Endothelial cell of umbilical vein (primary cell): ENCODE measurements at regions not wholly inside any gene's neighbourhood (a gene's known extent, or its start where the extent isn't known, plus 50 kb on each side); places are given as distances from the start of the nearest gene placed in this dataset.

ENCODE experiments used
- BruUV-seq: library from RNA; stranded (reverse); fragments of 400-500 nt; replicated peaks from 2 replicates; lab custom pipeline; 2021; lab: Mats Ljungman, UMichigan
- CTCF ChIA-PET: fragments of 300-600, 350-600 bp; sonication (Branson Sonifier 250); formaldehyde crosslinking; loops from one replicate; lab custom pipeline; 2021; ENCODE audit warnings: antibody characterized with exemption, inconsistent platforms; lab: Charles Lee
- POLR2A ChIA-PET: fragments of 300-600, 350-600 bp; sonication (Branson Sonifier 250); formaldehyde crosslinking; loops from one replicate; lab custom pipeline; 2021; ENCODE audit warnings: antibody characterized with exemption, inconsistent platforms; lab: Charles Lee
- DNase-seq: peaks from one replicate; pipeline ENCODE4 v3.0.0-alpha.2; 2011; ENCODE audit warnings: low read depth, low spot score
- FAIRE-seq: peaks from 2 replicates; lab custom pipeline; 2011; peaks lifted over from hg19 to GRCh38; lab: Jason Lieb, UNC
- H2AFZ ChIP-seq: 2 replicates; pipeline ENCODE4 v1.6.0; 2012; ENCODE audit warnings: low read depth, low read length, control low read depth, inconsistent platforms
- H3K27ac ChIP-seq: 2 replicates; pipeline ENCODE4 v1.5.1; 2011; ENCODE audit warnings: low read depth, mild to moderate bottlenecking, control low read depth, low read length, moderate library complexity; ENCODE audit not compliant: insufficient read depth
- H3K27me3 ChIP-seq, 2 experiments: 2 replicates each; pipeline versions ENCODE4 v1.6.0 to v1.6.1; 2011; ENCODE audit warnings: low read length in 2 of 2, mixed read lengths in 1 of 2; ENCODE audit not compliant: control insufficient read depth in 2 of 2, insufficient read depth in 2 of 2
- H3K36me3 ChIP-seq, 2 experiments: 2 replicates in 1 of 2; 3 replicates in 1 of 2; pipeline ENCODE4 v1.5.1; 2011; ENCODE audit warnings: low read length in 2 of 2, mild to moderate bottlenecking in 1 of 2, moderate library complexity in 1 of 2; ENCODE audit not compliant: control insufficient read depth in 2 of 2, insufficient read depth in 2 of 2; ENCODE audit errors: extremely low read depth in 1 of 2
- H3K4me1 ChIP-seq: 3 replicates; pipeline ENCODE4 v1.5.1; 2011; ENCODE audit warnings: mild to moderate bottlenecking, low read length; ENCODE audit not compliant: control insufficient read depth, insufficient read depth; ENCODE audit errors: extremely low read depth
- H3K4me2 ChIP-seq: 2 replicates; pipeline ENCODE4 v1.6.1; 2011; ENCODE audit warnings: low read length, control low read depth, mixed read lengths; ENCODE audit not compliant: insufficient read depth
- H3K4me3 ChIP-seq, 3 experiments: fragments of 200-600 bp in 1 of 3; sonication (generic), shearing (Covaris generic) in 1 of 3; replicated peaks in 1 of 3; 2 replicates each; pipeline ENCODE4 v1.5.1; 2011 to 2016; ENCODE audit warnings: control low read depth in 3 of 3, low read length in 3 of 3, mild to moderate bottlenecking in 2 of 3, inconsistent platforms in 1 of 3, low read depth in 1 of 3, moderate library complexity in 1 of 3; ENCODE audit not compliant: insufficient read depth in 1 of 3
- H3K79me2 ChIP-seq: 2 replicates; pipeline ENCODE4 v1.6.0; 2012; ENCODE audit warnings: low read length, inconsistent platforms; ENCODE audit not compliant: control insufficient read depth, insufficient read depth
- H3K9ac ChIP-seq: replicated peaks from 2 replicates; pipeline ENCODE3; 2011; ENCODE audit warnings: low read length, control low read depth; ENCODE audit not compliant: insufficient read depth; ENCODE audit errors: extremely low read depth
- H3K9me1 ChIP-seq: replicated peaks from 3 replicates; pipeline ENCODE4 v1.6.0; 2011; ENCODE audit warnings: mild to moderate bottlenecking, low read length; ENCODE audit not compliant: control insufficient read depth, insufficient read depth; ENCODE audit errors: extremely low read depth
- H3K9me3 ChIP-seq: replicated peaks from 2 replicates; pipeline ENCODE4 v1.5.1; 2012; ENCODE audit warnings: low read length, inconsistent platforms; ENCODE audit not compliant: control insufficient read depth, insufficient read depth
- H4K20me1 ChIP-seq: replicated peaks from 2 replicates; pipeline ENCODE3; 2011; ENCODE audit warnings: mild to moderate bottlenecking, low read length; ENCODE audit not compliant: control insufficient read depth, insufficient read depth; ENCODE audit errors: extremely low read depth
- EZH2 ChIP-seq: IDR thresholded peaks from 2 replicates; pipeline ENCODE4 v1.6.1; 2012; ENCODE audit warnings: borderline replicate concordance, low read depth, mild to moderate bottlenecking, moderate library complexity, low read length, inconsistent platforms; ENCODE audit not compliant: severe bottlenecking
- GATA2 ChIP-seq: IDR thresholded peaks from 2 replicates; pipeline ENCODE4 v1.7.0; 2011; ENCODE audit warnings: low read depth, mild to moderate bottlenecking, moderate library complexity, mixed read lengths, low read length; ENCODE audit not compliant: insufficient read length, insufficient read depth
- POLR2A ChIP-seq: IDR thresholded peaks from 2 replicates; pipeline ENCODE4 v1.6.1; 2012; ENCODE audit warnings: low read depth, mild to moderate bottlenecking, control low read depth, low read length
- dilution Hi-C: fragments of 300-500 bp; cut with MboI; formaldehyde crosslinking; loops from one replicate; pipeline ENCODE4 v1.15.0; 2019; ENCODE audit warnings: low sequenced_read_pairs; ENCODE audit not compliant: extremely low pct_ligation_motif_present
- intact Hi-C: fragments of 100-400 bp; cut with micrococcal nuclease; formaldehyde crosslinking; loops from one replicate; pipeline ENCODE4 v1.10.0; 2022
- TF ChIP-seq, protein P1 (sequence below), 2 donors: IDR thresholded peaks; 1 replicate in 1 of 2; 2 replicates in 1 of 2; pipeline ENCODE4 v1.5.1; 2011; ENCODE audit warnings: low read length in 2 of 2, mild to moderate bottlenecking in 2 of 2, moderate library complexity in 2 of 2, control low read depth in 1 of 2, inconsistent platforms in 1 of 2, low read depth in 1 of 2; ENCODE audit not compliant: insufficient read depth in 1 of 2; ENCODE audit errors: extremely low read depth in 1 of 2

DNA sequence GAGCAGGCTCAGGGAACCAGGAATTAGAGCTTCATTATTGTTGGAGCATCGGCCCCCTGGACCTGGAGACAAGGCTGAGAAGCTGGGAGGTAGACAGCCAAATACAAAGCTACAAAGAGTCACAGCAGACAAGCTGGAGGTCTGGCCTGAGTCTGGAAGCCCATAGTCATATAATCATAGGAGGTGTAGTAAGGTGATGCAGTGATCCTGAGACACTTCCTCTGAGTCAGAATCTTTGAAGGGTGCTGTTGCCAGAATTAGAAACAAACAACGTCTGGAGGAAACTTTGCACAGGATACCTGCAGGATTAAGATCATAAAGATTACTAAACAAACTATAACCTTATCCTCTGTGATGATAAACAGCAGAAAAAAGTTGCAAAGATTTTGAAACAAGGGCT lies 213.8 kb downstream of the DSC3 start:
- dilution Hi-C loops = no loop called here

DNA sequence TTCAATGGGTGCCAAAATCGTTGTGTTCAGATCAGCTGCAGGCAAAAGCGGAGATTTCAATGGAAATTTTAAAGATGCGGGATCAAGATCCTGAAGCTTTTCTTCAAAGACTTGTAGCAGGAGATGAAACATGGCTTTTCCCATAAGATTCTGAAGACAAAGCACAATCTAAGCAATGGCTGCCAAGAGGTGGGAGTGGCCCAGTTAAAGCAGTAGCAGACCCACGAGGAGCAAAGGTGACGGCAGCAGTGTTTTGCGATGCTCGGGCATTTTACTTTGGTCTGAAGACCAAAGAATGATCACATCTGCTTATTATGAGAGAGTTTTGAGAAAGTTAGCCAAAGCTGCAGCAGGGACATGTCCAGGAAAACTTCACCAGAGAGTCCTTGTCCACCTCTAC lies 222.9 kb downstream of the DSC3 start:
- Histone ChIP-seq H2AFZ (no peak overlapping the region), H3K36me3 (no peaks in the 10 kb centered on the region), H3K27ac (no peak overlapping the region), H3K9ac (no peak overlapping the region), H4K20me1 (no peaks in the 10 kb centered on the region), H3K4me3 (no peak overlapping the region), H3K9me1 (no peaks in the 10 kb centered on the region), H3K9me3 (peaks cover 2% of the 10 kb centered on the region), H3K27me3 (no peaks in the 10 kb centered on the region), H3K4me2 (no peak overlapping the region), H3K4me1 (no peaks in the 10 kb centered on the region), H3K79me2 (no peaks in the 10 kb centered on the region)
- POLR2A ChIA-PET = no interaction called here
- dilution Hi-C loops = no loop called here
- no TSS peak for BruUV-seq
- DNase-seq (no peak), FAIRE-seq (no peak)
- CTCF ChIA-PET = no interaction called here
- intact Hi-C loops = no loop called here
- TF ChIP-seq EZH2 (no peak), POLR2A (no peak)

More for the DNA sequence above, 213.8 kb downstream of the DSC3 start:
- CTCF ChIA-PET = no interaction called here
- no peaks in the 10 kb centered on the region for H3K9me1 ChIP-seq
- DNase-seq (no peak), FAIRE-seq (no peak)
- intact Hi-C loops = no loop called here
- H3K9ac ChIP-seq = no peak overlapping the region
- POLR2A ChIA-PET = no interaction called here
- H3K4me3 ChIP-seq = no peak overlapping the region
- BruUV-seq = no TSS peak
- no peaks in the 10 kb centered on the region for H3K36me3 ChIP-seq
- H3K4me2 ChIP-seq = no peak overlapping the region
- H4K20me1 ChIP-seq = no peaks in the 10 kb centered on the region
- H3K9me3 ChIP-seq = no peaks in the 10 kb centered on the region
- H3K79me2 ChIP-seq = no peaks in the 10 kb centered on the region
- no peaks in the 10 kb centered on the region for H3K4me1 ChIP-seq
- no peak overlapping the region for H2AFZ ChIP-seq
- H3K27ac ChIP-seq = no peak overlapping the region
- TF ChIP-seq, protein P1, sequence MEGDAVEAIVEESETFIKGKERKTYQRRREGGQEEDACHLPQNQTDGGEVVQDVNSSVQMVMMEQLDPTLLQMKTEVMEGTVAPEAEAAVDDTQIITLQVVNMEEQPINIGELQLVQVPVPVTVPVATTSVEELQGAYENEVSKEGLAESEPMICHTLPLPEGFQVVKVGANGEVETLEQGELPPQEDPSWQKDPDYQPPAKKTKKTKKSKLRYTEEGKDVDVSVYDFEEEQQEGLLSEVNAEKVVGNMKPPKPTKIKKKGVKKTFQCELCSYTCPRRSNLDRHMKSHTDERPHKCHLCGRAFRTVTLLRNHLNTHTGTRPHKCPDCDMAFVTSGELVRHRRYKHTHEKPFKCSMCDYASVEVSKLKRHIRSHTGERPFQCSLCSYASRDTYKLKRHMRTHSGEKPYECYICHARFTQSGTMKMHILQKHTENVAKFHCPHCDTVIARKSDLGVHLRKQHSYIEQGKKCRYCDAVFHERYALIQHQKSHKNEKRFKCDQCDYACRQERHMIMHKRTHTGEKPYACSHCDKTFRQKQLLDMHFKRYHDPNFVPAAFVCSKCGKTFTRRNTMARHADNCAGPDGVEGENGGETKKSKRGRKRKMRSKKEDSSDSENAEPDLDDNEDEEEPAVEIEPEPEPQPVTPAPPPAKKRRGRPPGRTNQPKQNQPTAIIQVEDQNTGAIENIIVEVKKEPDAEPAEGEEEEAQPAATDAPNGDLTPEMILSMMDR (IDR thresholded peaks at IDR 0.05; ENCODE audit: extremely low read depth in 1 of 2, insufficient read depth in 1 of 2, low read depth in 1 of 2, low read length in 2 of 2) = no peak
- no peak for TF ChIP-seq GATA2
- no peak for TF ChIP-seq POLR2A
- H3K27me3 ChIP-seq = no peaks in the 10 kb centered on the region
